ENCODE measurements at regions not wholly inside any gene's neighbourhood (a gene's known extent, or its start where the extent isn't known, plus 50 kb on each side); places are given as distances from the start of the nearest gene placed in this dataset.

- TF ChIP-seq POLR2A (IDR thresholded peaks at IDR 0.05): no peak
- TF ChIP-seq CTCF (IDR thresholded peaks at IDR 0.05): no peak
- DNase-seq (peak in 1 of 5 donors; percentile 36), ATAC-seq (no peak)
- Histone ChIP-seq H3K4me1 (no peaks in the 10 kb centered on the region), H3K36me3 (no peaks in the 10 kb centered on the region), H3K4me3 (no peak overlapping the region), H3K9me3 (peaks cover 0 to 26% (median 2%) of the 10 kb centered on the region in 12 donors), H3K27me3 (no peaks in the 10 kb centered on the region), H3K27ac (no peak overlapping the region)
- intact Hi-C loops (cut with DNase I): no loop called here
- WGBS, 4 donors: 91 to 97% (median 96%) methylated on average over 15 to 16 of the region's 16 CpGs
Observed at GRCh38 chr3:26347150-26347549, 275.4 kb upstream of the LRRC3B start.

- no peaks in the 10 kb centered on the region for H3K36me3 ChIP-seq
- intact Hi-C loops (cut with DNase I): no loop called here
- no peaks in the 10 kb centered on the region for H3K27me3 ChIP-seq
- H3K4me1 ChIP-seq: peaks cover 0 to 11% (median 0%) of the 10 kb centered on the region in 12 donors
- WGBS, 4 donors: 76 to 84% (median 81%) methylated on average over 2 of the region's 2 CpGs
- no peak for DNase-seq
- H3K9me3 ChIP-seq: peaks cover 0 to 26% (median 2%) of the 10 kb centered on the region in 12 donors
- H3K4me3 ChIP-seq: no peak overlapping the region
- no peak for TF ChIP-seq CTCF (IDR thresholded peaks at IDR 0.05)
- no peak for TF ChIP-seq POLR2A (IDR thresholded peaks at IDR 0.05)
- no peak overlapping the region for H3K27ac ChIP-seq
- no peak for ATAC-seq
Observed at GRCh38 chr3:26350853-26351252, 271.7 kb upstream of the LRRC3B start.

DNA sequence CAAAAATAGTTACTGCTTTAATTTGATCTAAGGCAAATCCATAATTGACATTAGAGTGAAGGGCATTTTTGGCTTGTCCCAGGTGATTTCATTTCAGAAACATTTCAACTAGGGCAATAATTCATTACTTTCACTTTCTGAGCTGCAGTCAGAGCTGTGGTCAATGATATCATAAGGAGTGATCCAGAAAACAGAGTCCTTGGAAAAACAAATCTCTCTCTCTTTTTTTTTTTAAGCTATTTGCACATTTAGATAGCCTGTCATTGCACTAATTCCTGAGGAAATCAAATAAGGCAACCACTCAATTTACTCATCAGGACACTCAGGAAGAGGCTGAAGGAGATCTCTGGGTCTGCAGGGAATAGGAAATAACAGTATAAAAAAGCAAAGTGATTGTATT, 269.5 kb upstream of the LRRC3B start:
- no peak for DNase-seq
- H3K27ac ChIP-seq: no peak overlapping the region
- no peak overlapping the region for H3K4me3 ChIP-seq
- intact Hi-C loops (cut with DNase I): no loop called here
- peaks cover 0 to 11% (median 0%) of the 10 kb centered on the region in 12 donors for H3K4me1 ChIP-seq
- H3K36me3 ChIP-seq: no peaks in the 10 kb centered on the region
- H3K27me3 ChIP-seq: no peaks in the 10 kb centered on the region
- TF ChIP-seq CTCF (IDR thresholded peaks at IDR 0.05) (no peak), POLR2A (IDR thresholded peaks at IDR 0.05) (no peak)
- peaks cover 0 to 25% (median 2%) of the 10 kb centered on the region in 12 donors for H3K9me3 ChIP-seq
- no peak for ATAC-seq

DNA sequence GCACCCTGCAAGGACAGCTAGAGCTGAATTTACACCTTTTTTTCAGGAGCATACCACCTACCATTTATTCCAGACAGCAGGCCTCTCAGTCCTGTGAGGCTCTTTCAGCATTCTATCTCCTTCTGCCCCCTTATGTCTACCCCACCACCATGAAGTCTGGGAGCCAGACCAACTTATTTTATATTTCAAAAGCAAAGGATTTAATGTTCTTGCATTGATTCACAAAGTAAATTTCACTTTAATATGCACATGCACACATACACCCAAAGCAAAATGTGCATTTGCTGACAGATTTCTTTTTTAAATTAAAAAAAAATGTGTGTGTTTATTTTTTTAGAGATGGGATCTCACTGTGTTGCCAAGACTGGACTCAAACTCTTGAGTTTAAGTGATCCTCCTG, 264.2 kb upstream of the LRRC3B start:
- DNase-seq: no peak
- H3K27ac ChIP-seq: no peak overlapping the region
- TF ChIP-seq POLR2A (IDR thresholded peaks at IDR 0.05) (no peak), CTCF (IDR thresholded peaks at IDR 0.05) (no peak)
- no peak overlapping the region for H3K4me3 ChIP-seq
- ATAC-seq: no peak
- no peaks in the 10 kb centered on the region for H3K27me3 ChIP-seq
- H3K4me1 ChIP-seq: peaks cover 0 to 3% (median 0%) of the 10 kb centered on the region in 12 donors
- intact Hi-C loops (cut with DNase I): no loop called here
- no peaks in the 10 kb centered on the region for H3K9me3 ChIP-seq
- H3K36me3 ChIP-seq: no peaks in the 10 kb centered on the region
